Gastrocnemius medialis (tissue), 4 donors: ENCODE measurements at regions not wholly inside any gene's neighbourhood (a gene's known extent, or its start where the extent isn't known, plus 50 kb on each side); places are given as distances from the start of the nearest gene placed in this dataset.

Experiments
- POLR2A ChIP-seq, 2 donors: fragments of 450-650 bp; IDR thresholded peaks; one replicate each; pipeline ENCODE4 v1.6.1; 2017; ENCODE audit warnings: antibody characterized with exemption in 2 of 2, mild to moderate bottlenecking in 2 of 2, moderate library complexity in 2 of 2
- TF ChIP-seq, protein P1 (sequence below), 5 experiments: fragments of 450-650 bp in 3 of 5; fragments of 200-600 bp in 2 of 5; sonication (generic) in 2 of 5; IDR thresholded peaks in 4 of 5; conservative IDR thresholded peaks in 1 of 5; 1 replicate in 4 of 5; 2 replicates in 1 of 5; pipeline ENCODE4 v1.5.1; 2016 to 2019; ENCODE audit warnings: antibody characterized with exemption in 5 of 5, mild to moderate bottlenecking in 3 of 5, moderate library complexity in 3 of 5

DNA sequence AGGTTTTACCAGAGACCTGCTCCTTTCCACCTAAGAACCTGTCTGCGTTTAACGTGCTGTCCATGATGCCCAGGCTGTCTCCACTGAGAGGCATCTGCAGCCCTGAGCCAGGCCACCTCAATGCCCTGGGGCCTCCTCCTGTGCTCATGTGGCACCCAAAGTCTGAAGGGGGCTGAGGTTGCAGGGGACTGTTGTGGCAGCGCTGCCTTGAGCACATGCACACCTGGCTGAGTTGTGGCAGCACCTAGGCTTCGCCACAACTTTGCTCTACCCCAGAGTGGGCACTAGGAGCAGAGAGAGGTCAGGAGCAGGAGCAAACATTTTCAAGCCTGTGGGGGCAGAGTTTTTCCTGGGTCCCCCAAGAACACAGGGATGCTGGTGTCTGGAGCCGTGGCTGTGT lies 1527.1 kb downstream of the PLA2G4A start:
- TF ChIP-seq POLR2A (IDR thresholded peaks at IDR 0.05) = no peak
- TF ChIP-seq, protein P1, sequence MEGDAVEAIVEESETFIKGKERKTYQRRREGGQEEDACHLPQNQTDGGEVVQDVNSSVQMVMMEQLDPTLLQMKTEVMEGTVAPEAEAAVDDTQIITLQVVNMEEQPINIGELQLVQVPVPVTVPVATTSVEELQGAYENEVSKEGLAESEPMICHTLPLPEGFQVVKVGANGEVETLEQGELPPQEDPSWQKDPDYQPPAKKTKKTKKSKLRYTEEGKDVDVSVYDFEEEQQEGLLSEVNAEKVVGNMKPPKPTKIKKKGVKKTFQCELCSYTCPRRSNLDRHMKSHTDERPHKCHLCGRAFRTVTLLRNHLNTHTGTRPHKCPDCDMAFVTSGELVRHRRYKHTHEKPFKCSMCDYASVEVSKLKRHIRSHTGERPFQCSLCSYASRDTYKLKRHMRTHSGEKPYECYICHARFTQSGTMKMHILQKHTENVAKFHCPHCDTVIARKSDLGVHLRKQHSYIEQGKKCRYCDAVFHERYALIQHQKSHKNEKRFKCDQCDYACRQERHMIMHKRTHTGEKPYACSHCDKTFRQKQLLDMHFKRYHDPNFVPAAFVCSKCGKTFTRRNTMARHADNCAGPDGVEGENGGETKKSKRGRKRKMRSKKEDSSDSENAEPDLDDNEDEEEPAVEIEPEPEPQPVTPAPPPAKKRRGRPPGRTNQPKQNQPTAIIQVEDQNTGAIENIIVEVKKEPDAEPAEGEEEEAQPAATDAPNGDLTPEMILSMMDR (IDR thresholded peaks at IDR 0.05 in 4 of 5, conservative IDR thresholded peaks at IDR 0.05 in 1 of 5) = no peak
